ENCODE measurements at regions not wholly inside any gene's neighbourhood (a gene's known extent, or its start where the extent isn't known, plus 50 kb on each side); places are given as distances from the start of the nearest gene placed in this dataset.

DNA sequence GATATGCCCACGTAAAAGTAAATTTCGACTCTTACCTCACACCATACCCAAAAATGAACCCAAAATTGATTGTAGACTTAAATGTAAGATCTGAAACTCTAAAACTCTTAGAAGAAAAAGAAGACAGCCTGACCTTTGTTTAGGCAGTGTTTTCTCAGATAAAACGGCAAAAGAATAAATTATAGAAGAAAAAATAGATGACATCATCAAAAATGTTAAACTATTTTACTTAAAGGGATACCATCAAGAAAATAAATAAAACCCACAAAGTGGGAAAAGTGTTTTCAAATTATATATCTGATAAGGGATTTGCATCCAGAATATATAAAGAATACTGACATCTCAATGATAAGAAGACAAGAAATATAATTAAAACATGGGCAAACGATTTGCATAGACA is 862.7 kb downstream of the DTWD2 start:
- TF ChIP-seq EZH2 (IDR thresholded peaks at IDR 0.05) = no peak
- TF ChIP-seq, protein P1, sequence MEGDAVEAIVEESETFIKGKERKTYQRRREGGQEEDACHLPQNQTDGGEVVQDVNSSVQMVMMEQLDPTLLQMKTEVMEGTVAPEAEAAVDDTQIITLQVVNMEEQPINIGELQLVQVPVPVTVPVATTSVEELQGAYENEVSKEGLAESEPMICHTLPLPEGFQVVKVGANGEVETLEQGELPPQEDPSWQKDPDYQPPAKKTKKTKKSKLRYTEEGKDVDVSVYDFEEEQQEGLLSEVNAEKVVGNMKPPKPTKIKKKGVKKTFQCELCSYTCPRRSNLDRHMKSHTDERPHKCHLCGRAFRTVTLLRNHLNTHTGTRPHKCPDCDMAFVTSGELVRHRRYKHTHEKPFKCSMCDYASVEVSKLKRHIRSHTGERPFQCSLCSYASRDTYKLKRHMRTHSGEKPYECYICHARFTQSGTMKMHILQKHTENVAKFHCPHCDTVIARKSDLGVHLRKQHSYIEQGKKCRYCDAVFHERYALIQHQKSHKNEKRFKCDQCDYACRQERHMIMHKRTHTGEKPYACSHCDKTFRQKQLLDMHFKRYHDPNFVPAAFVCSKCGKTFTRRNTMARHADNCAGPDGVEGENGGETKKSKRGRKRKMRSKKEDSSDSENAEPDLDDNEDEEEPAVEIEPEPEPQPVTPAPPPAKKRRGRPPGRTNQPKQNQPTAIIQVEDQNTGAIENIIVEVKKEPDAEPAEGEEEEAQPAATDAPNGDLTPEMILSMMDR (IDR thresholded peaks at IDR 0.05) = no peak

Data from neural progenitor cell (in vitro differentiated cells).